ENCODE measurements at regions not wholly inside any gene's neighbourhood (a gene's known extent, or its start where the extent isn't known, plus 50 kb on each side); places are given as distances from the start of the nearest gene placed in this dataset.

- DNase-seq (ENCODE audit: low read depth in 2 of 2): no peak
These were observed 180.4 kb downstream of the KATNAL1 start for GRCh38 chr13:30126903-30127428.

GRCh38 chr13:30125422-30126073, 181.8 kb downstream of the KATNAL1 start:
- DNase-seq (ENCODE audit: low read depth in 2 of 2): no peak

DNA sequence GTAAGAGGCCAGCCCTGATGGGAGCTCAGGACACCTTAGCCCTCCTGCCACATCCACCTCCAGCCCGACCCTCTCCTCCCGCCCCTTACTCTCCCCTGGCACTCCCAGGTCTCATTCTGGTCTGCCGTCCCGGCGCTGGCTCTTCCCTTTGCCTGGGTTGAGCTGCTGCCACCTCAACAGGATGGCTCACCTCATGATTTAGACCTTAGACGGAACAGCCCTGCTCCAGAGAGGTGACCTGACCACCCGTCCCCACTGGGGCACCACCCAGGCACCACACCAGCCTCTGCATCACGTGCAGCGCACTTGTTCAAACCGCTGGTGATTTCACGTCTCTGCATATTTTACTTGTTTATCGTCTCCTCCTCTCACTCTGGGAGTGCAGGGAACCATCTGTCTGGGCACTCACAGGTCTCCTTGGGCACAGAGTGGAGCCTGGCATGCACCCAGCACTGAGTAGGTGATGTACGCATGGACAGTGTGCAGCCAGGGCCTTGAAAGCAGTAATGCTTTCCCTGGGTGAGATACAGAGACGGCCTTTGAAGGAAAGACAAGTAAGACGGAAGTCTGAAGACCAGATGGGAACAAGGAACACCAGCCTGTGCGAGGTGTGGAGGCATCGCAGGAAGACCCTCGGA, 183.1 kb downstream of the KATNAL1 start:
- no peak for DNase-seq (ENCODE audit: low read depth in 2 of 2)

- no peak for DNase-seq (ENCODE audit: low read depth in 2 of 2)
These were observed 183.8 kb downstream of the KATNAL1 start for GRCh38 chr13:30123575-30123974.

- DNase-seq (ENCODE audit: low read depth in 2 of 2): no peak
These were observed 185.7 kb downstream of the KATNAL1 start for GRCh38 chr13:30121666-30122065.

DNA sequence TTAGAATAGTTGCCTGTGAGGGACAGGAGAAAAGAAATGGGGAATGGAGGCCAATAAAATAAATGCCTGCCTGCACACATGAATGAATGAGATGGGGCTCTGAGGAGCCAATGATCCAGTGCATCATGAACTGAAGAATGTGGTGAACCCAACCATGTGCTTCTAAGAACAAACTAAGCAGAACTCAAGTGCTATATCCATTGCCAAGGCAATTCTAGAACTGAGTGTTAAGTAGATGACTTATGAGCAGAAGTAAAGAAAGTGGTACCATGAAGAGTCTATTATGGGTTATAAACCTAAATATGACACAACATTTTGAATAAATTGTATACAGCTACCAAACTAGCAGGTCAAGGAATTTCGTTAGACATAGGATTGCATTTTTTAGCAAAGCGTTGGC, 186.1 kb downstream of the KATNAL1 start:
- no peak for DNase-seq (ENCODE audit: low read depth in 2 of 2)

GRCh38 chr13:30120133-30120822, 187.1 kb downstream of the KATNAL1 start:
- no peak for DNase-seq (ENCODE audit: low read depth in 2 of 2)

- DNase-seq (ENCODE audit: low read depth in 2 of 2): no peak
These were observed 187.9 kb downstream of the KATNAL1 start for GRCh38 chr13:30119476-30119875.

- DNase-seq (ENCODE audit: low read depth in 2 of 2): no peak
These were observed 191.0 kb downstream of the KATNAL1 start for GRCh38 chr13:30116379-30116778.

DNA sequence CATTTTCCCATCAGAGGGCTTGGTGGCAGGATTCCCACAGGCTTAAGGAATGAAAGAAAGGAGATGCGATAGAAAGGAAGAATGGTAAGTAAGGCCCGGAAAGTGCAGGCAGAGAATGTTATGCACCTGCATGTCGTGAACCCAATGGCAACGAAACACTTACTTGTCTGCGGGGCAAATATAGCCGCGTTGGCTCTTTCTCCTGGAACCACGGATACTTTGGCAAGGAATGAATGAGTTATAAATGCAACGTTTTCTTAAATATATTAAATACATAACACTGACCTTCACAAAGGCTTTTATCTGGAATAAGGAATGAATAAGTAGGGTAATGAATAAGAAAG, 192.1 kb downstream of the KATNAL1 start:
- no peak for DNase-seq (ENCODE audit: low read depth in 2 of 2)

- DNase-seq (ENCODE audit: low read depth in 2 of 2): peak; percentile 84 to 92
These were observed 192.6 kb downstream of the KATNAL1 start for GRCh38 chr13:30114571-30115256.

- DNase-seq (ENCODE audit: low read depth in 2 of 2): no peak
These were observed 193.3 kb downstream of the KATNAL1 start for GRCh38 chr13:30113983-30114570.

GRCh38 chr13:30113551-30113950, 193.8 kb downstream of the KATNAL1 start:
- DNase-seq (ENCODE audit: low read depth in 2 of 2): no peak

DNA sequence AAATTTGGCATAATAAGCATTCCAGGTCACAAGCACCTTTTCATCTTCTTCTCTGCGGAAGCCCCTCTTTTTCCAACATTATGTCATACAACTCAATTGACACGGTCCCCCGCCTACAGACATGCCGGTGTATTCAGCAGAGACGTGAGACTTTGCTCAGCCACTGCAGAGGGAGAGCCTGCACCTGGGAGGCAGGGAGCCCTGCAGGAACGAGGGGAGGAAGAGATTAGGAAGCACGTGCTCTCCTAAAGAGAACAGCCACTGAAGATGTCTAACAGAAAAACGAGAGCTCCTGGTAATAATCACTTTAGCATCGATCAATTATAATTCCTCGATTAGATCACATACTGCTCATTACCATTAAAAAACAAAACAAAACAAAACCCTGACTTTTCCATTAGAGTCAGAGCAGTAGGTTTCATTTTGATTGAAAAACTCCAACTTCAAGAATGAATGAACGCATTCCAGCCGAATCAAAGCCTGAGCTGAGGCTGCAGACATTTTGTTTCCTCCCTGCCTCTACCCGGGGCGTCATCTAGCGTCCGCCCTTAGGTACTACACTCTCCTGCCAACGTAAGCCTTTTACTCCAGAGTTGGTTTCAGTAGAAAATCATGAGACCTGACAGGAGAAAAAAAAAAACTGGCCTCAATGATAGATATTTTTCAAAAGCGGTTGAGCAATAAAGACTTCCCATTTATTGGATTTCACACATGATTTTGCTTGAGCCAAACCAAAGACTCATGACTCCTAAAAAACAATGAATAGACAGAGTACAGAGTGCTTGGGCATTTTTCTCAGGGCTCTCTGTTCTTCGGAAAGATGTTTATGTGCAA, 194.5 kb downstream of the KATNAL1 start:
- DNase-seq (ENCODE audit: low read depth in 2 of 2): peak; percentile 64 to 78

DNA sequence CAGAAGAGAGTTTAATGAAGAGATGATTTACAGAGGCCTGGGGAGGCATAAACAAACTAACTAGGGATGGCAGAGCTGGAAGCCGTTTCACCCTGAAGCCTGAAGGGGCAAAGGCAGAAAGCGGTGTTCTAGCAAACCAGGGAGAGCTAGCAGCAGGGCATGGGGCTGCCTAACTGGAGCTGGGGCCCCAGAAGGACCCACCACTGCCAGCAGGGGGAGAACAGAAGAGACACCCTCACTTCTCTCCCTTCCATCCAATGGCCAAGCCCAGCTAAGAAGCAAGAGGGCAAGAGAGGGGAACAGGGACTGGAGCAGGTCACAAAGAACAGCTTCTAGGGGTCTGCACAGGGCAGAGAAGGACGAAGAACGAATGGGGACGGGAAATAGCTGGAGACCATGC, 195.5 kb downstream of the KATNAL1 start:
- DNase-seq (ENCODE audit: low read depth in 2 of 2): no peak

- no peak for DNase-seq (ENCODE audit: low read depth in 2 of 2)
These were observed 196.9 kb downstream of the KATNAL1 start for GRCh38 chr13:30110301-30111070.

GRCh38 chr13:30109471-30110135, 197.7 kb downstream of the KATNAL1 start:
- DNase-seq (ENCODE audit: low read depth in 2 of 2): no peak

GRCh38 chr13:30108913-30109237, 198.5 kb downstream of the KATNAL1 start:
- DNase-seq (ENCODE audit: low read depth in 2 of 2): no peak

DNA sequence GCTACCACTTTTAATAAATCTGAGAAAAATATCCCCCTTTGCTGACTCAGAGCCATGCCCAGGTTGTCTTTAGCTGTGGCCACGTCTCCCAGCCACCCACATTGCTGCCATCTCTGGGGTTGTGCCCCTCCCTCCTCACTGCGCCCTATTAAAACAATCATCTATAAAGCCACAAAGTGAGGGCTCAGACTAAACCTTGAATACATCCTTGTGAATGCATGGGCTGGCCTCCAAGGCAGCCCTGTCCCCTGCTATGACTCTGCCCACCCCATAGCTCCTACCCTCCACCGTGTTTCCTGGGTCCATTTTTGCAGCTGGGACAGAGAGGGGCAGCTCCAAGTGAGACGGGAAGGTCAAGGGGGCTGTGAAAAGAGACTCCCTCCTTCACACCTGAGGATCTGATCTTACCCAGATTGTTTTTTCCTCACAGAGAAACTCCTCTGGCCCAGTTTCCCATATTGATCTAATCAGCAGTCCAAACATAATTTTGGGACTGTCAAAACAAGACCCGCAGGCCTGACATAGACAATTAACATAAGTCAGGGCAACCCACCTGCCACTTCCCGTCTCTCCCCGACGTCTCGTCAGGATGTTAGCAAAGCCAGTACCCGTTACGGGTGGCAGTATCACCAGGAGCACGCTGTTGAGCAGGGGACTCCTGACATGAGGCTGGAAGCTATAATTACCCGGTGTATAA, 199.0 kb downstream of the KATNAL1 start:
- no peak for DNase-seq (ENCODE audit: low read depth in 2 of 2)

Data from stimulated activated CD4-positive, alpha-beta T cell treated with anti-CD3 and anti-CD28 coated beads, Interleukin-15, amount 100 ng/mL, for 48 hours (primary cell).